ENCODE measurements at regions not wholly inside any gene's neighbourhood (a gene's known extent, or its start where the extent isn't known, plus 50 kb on each side); places are given as distances from the start of the nearest gene placed in this dataset.

DNA sequence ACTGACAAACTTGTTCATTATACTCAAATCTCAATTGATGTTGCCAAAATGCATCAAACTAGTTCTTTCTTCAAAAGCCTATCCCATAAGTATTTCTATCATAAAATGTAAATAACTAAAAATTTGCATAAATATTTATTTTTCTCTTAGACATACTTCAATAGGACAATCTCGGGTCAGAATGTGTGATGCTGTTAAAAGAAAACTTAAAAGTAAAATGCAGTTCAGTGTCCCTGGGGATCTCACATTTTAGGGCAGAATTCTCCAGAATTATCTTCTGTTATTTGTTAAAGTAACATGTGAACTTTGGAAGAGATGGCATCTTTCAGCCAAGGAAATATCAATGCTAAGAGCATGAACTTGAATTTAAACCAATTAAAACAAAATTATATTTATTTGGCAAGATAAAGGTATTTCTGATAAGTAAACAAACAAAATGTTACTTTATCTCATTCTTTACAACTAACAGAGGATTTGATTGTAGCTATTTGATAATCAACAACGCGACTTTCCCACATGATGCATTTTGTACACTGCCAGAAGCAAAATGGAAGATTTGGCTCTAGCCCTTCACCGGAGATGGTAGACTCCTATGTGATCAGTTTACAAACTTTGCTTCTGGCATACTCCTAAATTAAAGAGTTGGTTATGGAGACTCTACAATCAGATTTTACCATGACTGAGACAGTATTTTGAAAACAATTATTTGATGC, 169.5 kb upstream of the EDNRB start:
- TF ChIP-seq, protein P1, sequence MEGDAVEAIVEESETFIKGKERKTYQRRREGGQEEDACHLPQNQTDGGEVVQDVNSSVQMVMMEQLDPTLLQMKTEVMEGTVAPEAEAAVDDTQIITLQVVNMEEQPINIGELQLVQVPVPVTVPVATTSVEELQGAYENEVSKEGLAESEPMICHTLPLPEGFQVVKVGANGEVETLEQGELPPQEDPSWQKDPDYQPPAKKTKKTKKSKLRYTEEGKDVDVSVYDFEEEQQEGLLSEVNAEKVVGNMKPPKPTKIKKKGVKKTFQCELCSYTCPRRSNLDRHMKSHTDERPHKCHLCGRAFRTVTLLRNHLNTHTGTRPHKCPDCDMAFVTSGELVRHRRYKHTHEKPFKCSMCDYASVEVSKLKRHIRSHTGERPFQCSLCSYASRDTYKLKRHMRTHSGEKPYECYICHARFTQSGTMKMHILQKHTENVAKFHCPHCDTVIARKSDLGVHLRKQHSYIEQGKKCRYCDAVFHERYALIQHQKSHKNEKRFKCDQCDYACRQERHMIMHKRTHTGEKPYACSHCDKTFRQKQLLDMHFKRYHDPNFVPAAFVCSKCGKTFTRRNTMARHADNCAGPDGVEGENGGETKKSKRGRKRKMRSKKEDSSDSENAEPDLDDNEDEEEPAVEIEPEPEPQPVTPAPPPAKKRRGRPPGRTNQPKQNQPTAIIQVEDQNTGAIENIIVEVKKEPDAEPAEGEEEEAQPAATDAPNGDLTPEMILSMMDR (IDR thresholded peaks at IDR 0.05; ENCODE audit: low read depth, low read length) = no peak
- in situ Hi-C loops (cut with HindIII; ENCODE audit: low sequenced_read_pairs) = no loop called here
- no peak for DNase-seq (ENCODE audit: low read depth, low spot score)
- no peak overlapping the region for H3K4me3 ChIP-seq (ENCODE audit: low read depth, low read length)

DNA sequence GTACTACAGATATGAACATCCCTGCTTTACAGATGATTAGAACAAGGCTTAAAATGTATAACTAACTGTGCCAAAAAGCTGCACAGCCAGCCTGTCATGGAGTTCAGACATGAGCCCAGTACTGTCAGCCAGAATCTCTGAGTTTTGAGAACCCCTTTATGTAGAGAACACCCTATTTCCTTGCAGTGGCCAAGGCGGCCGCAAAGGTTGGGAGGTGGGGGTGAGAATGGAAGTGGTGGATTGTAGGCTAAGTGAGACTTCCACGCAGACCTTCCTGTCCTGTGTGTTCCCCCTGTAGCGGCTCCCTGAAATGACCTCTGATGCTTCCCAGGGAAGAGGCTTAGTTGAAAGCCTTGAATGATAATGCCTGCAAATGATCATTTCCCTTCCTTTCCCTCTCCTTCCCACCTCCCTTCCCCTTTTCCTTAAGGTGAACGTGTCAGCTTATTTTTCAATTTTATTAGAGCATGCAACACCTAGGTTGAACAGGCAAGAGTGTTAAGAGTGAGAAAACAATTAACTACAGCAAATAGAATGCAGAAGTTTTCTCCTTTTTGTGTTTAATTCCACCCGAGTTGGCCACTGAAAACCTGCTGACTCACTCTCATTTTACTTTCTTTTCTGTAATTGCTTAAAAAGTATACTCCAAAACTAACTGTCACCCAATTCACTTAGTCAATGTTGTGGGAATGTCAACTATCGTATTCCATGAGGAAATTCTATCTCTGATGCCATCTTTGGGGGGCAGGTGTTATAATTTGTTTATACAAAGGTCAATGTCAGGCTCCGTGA, 167.0 kb upstream of the EDNRB start:
- no peak overlapping the region for H3K4me3 ChIP-seq (ENCODE audit: low read depth, low read length)
- TF ChIP-seq, protein P1 (IDR thresholded peaks at IDR 0.05; ENCODE audit: low read depth, low read length) = no peak
- in situ Hi-C loops (cut with HindIII; ENCODE audit: low sequenced_read_pairs) = no loop called here
- DNase-seq (ENCODE audit: low read depth, low spot score) = no peak

DNA sequence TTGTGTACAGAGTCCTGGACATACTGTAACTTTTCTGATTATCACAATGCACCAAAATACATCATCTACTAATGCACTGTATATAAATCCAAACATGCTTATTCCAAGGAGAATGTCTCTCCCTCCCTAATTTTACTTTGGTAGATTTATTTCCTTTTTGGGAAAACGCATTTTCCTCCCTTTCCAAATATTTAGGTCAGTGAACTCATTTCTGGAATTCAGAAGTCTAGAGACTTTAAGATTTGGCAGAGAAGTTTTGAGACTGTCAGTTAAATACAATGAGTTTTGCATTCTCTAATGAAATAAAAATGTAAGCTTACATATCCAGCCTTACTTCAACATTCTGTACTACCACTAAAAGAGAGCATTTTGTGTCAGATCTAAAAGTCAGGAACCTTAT, 165.8 kb upstream of the EDNRB start:
- in situ Hi-C loops (cut with HindIII; ENCODE audit: low sequenced_read_pairs) = no loop called here
- TF ChIP-seq, protein P1 (IDR thresholded peaks at IDR 0.05; ENCODE audit: low read depth, low read length) = no peak
- H3K4me3 ChIP-seq (ENCODE audit: low read depth, low read length) = no peak overlapping the region
- DNase-seq (ENCODE audit: low read depth, low spot score) = no peak

DNA sequence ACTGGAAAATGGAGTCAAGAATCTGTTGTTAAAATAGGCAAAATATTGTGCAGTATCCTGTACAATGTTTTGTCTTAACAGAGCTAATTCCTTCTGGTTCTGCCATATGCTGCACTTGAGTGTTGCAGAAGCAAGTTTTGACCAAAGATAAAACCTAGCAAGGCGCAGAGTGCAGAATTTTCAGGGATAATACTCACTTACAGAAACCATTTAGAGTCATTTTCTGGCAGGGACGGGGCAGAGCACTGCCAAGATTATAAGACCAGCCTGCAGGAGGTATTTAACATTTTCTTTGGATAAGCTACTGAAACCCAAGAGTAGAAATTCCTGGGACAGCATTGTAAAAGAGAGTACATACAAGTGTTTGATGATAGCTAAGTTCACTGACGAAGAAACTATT, 159.5 kb upstream of the EDNRB start:
- in situ Hi-C loops (cut with HindIII; ENCODE audit: low sequenced_read_pairs) = no loop called here

DNA sequence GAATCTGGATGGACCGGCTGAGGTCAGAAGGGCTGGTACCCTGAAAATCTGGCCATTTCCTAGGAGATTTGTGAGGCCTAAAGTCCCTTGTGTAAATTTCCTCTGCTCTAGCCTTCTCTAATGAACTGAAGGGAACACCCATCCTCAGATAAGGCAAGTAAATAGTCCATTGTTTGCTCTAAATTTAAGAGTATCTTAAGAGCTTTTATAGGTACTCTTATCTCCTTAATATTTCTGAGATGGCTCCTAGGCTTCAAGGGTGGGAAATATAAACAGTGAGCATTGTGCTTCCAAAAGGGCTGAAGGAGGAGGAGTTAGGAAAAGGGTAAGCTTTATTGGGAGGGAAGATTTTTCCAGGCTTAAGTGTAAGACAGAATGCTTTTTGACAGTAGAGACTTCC, 148.7 kb upstream of the EDNRB start:
- no peak for DNase-seq (ENCODE audit: low read depth, low spot score)
- no peak overlapping the region for H3K4me3 ChIP-seq (ENCODE audit: low read depth, low read length)
- TF ChIP-seq, protein P1 (IDR thresholded peaks at IDR 0.05; ENCODE audit: low read depth, low read length) = no peak
- in situ Hi-C loops (cut with HindIII; ENCODE audit: low sequenced_read_pairs) = no loop called here

More for the DNA sequence above, 159.5 kb upstream of the EDNRB start:
- H3K4me3 ChIP-seq (ENCODE audit: low read depth, low read length) = no peak overlapping the region
- TF ChIP-seq, protein P1 (IDR thresholded peaks at IDR 0.05; ENCODE audit: low read depth, low read length) = no peak
- DNase-seq (ENCODE audit: low read depth, low spot score) = peak; percentile 3

DNA sequence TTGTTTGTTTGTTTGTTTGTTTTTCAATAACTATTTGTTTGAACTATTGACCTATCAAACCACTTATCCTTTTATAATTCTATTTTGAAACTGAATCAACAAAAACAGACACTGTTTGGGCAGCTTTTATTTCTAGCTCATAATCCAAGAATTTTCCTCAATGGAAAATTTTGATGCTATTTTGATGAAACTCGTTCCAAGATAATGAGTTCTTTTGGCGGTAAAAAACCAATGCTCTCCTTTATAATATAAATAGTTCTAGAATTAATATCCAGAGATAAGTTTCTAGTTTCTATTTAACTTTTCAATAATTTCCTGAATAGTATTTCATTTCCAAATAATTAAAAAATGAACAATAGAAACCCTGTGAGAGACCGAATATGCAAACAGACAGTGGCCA, 146.5 kb upstream of the EDNRB start:
- in situ Hi-C loops (cut with HindIII; ENCODE audit: low sequenced_read_pairs) = no loop called here
- TF ChIP-seq, protein P1 (IDR thresholded peaks at IDR 0.05; ENCODE audit: low read depth, low read length) = no peak
- no peak overlapping the region for H3K4me3 ChIP-seq (ENCODE audit: low read depth, low read length)
- DNase-seq (ENCODE audit: low read depth, low spot score) = no peak

Data from astrocyte of the spinal cord (primary cell).